Keratinocyte (primary cell): ENCODE measurements at regions not wholly inside any gene's neighbourhood (a gene's known extent, or its start where the extent isn't known, plus 50 kb on each side); places are given as distances from the start of the nearest gene placed in this dataset.

Experiments
- DNase-seq: peaks from one replicate; pipeline ENCODE4 v3.0.0-alpha.2; 2011; ENCODE audit warnings: low read depth, missing footprints, low spot score
- FAIRE-seq: peaks from 2 replicates; lab custom pipeline; 2011; peaks lifted over from hg19 to GRCh38; lab: Jason Lieb, UNC
- H2AFZ ChIP-seq: 2 replicates; pipeline ENCODE4 v1.6.0; 2012; ENCODE audit warnings: low read length, control low read depth, inconsistent platforms; ENCODE audit not compliant: control insufficient read depth
- H3K27ac ChIP-seq: 2 replicates; pipeline ENCODE4 v1.5.1; 2011; ENCODE audit warnings: low read length; ENCODE audit not compliant: control insufficient read depth, insufficient read depth
- H3K27me3 ChIP-seq: 3 replicates; pipeline ENCODE4 v1.6.0; 2011; ENCODE audit warnings: low read length; ENCODE audit not compliant: control insufficient read depth, insufficient read depth; ENCODE audit errors: extremely low read depth
- H3K36me3 ChIP-seq, 2 experiments: 2 replicates in 1 of 2; 3 replicates in 1 of 2; pipeline ENCODE4 v1.5.1; 2011; ENCODE audit warnings: low read length in 2 of 2, mild to moderate bottlenecking in 1 of 2; ENCODE audit not compliant: control insufficient read depth in 2 of 2, insufficient read depth in 2 of 2; ENCODE audit errors: extremely low read depth in 1 of 2
- H3K4me1 ChIP-seq: 3 replicates; pipeline ENCODE4 v1.5.1; 2011; ENCODE audit warnings: low read length; ENCODE audit not compliant: control insufficient read depth, insufficient read depth; ENCODE audit errors: extremely low read depth
- H3K4me2 ChIP-seq: 3 replicates; pipeline ENCODE4 v1.6.0; 2011; ENCODE audit warnings: low read depth, low read length; ENCODE audit not compliant: control insufficient read depth, insufficient read depth; ENCODE audit errors: extremely low read depth
- H3K4me3 ChIP-seq, 3 experiments: fragments of 200-600 bp in 1 of 3; sonication (generic) in 1 of 3; 2 replicates in 2 of 3; 3 replicates in 1 of 3; pipeline ENCODE4 v1.5.1; 2011 to 2016; ENCODE audit warnings: low read length in 3 of 3, mild to moderate bottlenecking in 3 of 3, control low read depth in 2 of 3, inconsistent platforms in 1 of 3, low read depth in 1 of 3, mixed read lengths in 1 of 3, mixed run types in 1 of 3, moderate library complexity in 1 of 3; ENCODE audit not compliant: control insufficient read depth in 2 of 3, insufficient read depth in 2 of 3; ENCODE audit errors: extremely low read depth in 1 of 3
- H3K79me2 ChIP-seq: 2 replicates; pipeline ENCODE4 v1.6.0; 2012; ENCODE audit warnings: low read length; ENCODE audit not compliant: control insufficient read depth, insufficient read depth
- H3K9ac ChIP-seq: 3 replicates; pipeline ENCODE4 v1.6.0; 2011; ENCODE audit warnings: low read length; ENCODE audit not compliant: control insufficient read depth, insufficient read depth; ENCODE audit errors: extremely low read depth
- H3K9me1 ChIP-seq: 3 replicates; pipeline ENCODE4 v1.6.0; 2011; ENCODE audit warnings: low read length; ENCODE audit not compliant: control insufficient read depth, insufficient read depth; ENCODE audit errors: extremely low read depth
- H3K9me3 ChIP-seq: 2 replicates; pipeline ENCODE4 v1.5.1; 2012; ENCODE audit warnings: low read depth, low read length; ENCODE audit not compliant: control insufficient read depth
- H4K20me1 ChIP-seq: 3 replicates; pipeline ENCODE4 v1.6.0; 2011; ENCODE audit warnings: low read length; ENCODE audit not compliant: control insufficient read depth, insufficient read depth; ENCODE audit errors: extremely low read depth
- CTCF ChIP-seq, 3 experiments: IDR thresholded peaks in 1 of 3; conservative IDR thresholded peaks in 1 of 3; optimal IDR thresholded peaks in 1 of 3; 2 replicates in 2 of 3; 3 replicates in 1 of 3; pipeline versions ENCODE3 to v1.5.1; 2011; ENCODE audit warnings: low read length in 3 of 3, mild to moderate bottlenecking in 3 of 3, moderate library complexity in 2 of 3, control low read depth in 1 of 3, inconsistent platforms in 1 of 3; ENCODE audit not compliant: insufficient read depth in 2 of 3; ENCODE audit errors: extremely low read depth in 1 of 3
- EZH2 ChIP-seq: IDR thresholded peaks from one replicate; pipeline ENCODE4 v1.6.1; 2012; ENCODE audit warnings: inconsistent platforms, mild to moderate bottlenecking, low read length, moderate library complexity
- dilution Hi-C: fragments of 300-500 bp; cut with MboI; formaldehyde crosslinking; loops from one replicate; pipeline ENCODE4 v1.7.0; 2020; ENCODE audit warnings: low sequenced_read_pairs; ENCODE audit not compliant: extremely low pct_ligation_motif_present

- H3K36me3 ChIP-seq: no peaks in the 10 kb centered on the region
- no peak overlapping the region for H3K4me2 ChIP-seq
- dilution Hi-C loops: no loop called here
- no peak overlapping the region for H2AFZ ChIP-seq
- TF ChIP-seq EZH2: no peak
- no peak for TF ChIP-seq CTCF (optimal IDR thresholded peaks at IDR 0.05 in 1 of 3, IDR thresholded peaks at IDR 0.05 in 1 of 3, conservative IDR thresholded peaks at IDR 0.05 in 1 of 3; ENCODE audit: extremely low read depth in 1 of 3, insufficient read depth in 2 of 3, low read length in 3 of 3)
- H3K27me3 ChIP-seq: no peaks in the 10 kb centered on the region
- DNase-seq (no peak), FAIRE-seq (no peak)
- H3K9me1 ChIP-seq: no peaks in the 10 kb centered on the region
- H3K79me2 ChIP-seq: no peaks in the 10 kb centered on the region
- no peak overlapping the region for H3K27ac ChIP-seq
- H3K9me3 ChIP-seq: no peaks in the 10 kb centered on the region
- no peaks in the 10 kb centered on the region for H4K20me1 ChIP-seq
- no peaks in the 10 kb centered on the region for H3K4me1 ChIP-seq
- no peak overlapping the region for H3K9ac ChIP-seq
- H3K4me3 ChIP-seq: no peak overlapping the region
Observed at GRCh38 chr7:124679586-124680225, 85.9 kb downstream of the GPR37 start.

- H3K9me1 ChIP-seq: no peaks in the 10 kb centered on the region
Observed at GRCh38 chr7:124679146-124679545, 86.4 kb downstream of the GPR37 start.

More at GRCh38 chr7:124679146-124679545, 86.4 kb downstream of the GPR37 start:
- DNase-seq: no peak
- dilution Hi-C loops: no loop called here
- H3K9ac ChIP-seq: no peak overlapping the region
- H4K20me1 ChIP-seq: no peaks in the 10 kb centered on the region
- TF ChIP-seq CTCF (optimal IDR thresholded peaks at IDR 0.05 in 1 of 3, IDR thresholded peaks at IDR 0.05 in 1 of 3, conservative IDR thresholded peaks at IDR 0.05 in 1 of 3; ENCODE audit: extremely low read depth in 1 of 3, insufficient read depth in 2 of 3, low read length in 3 of 3): no peak
- TF ChIP-seq EZH2: no peak
- no peaks in the 10 kb centered on the region for H3K4me1 ChIP-seq
- H3K27me3 ChIP-seq: no peaks in the 10 kb centered on the region
- no peaks in the 10 kb centered on the region for H3K79me2 ChIP-seq
- no peak overlapping the region for H3K27ac ChIP-seq
- FAIRE-seq: no peak
- H3K4me2 ChIP-seq: no peak overlapping the region
- H3K9me3 ChIP-seq: no peaks in the 10 kb centered on the region
- H3K36me3 ChIP-seq: no peaks in the 10 kb centered on the region
- H3K4me3 ChIP-seq: no peak overlapping the region
- no peak overlapping the region for H2AFZ ChIP-seq
